ENCODE measurements at regions not wholly inside any gene's neighbourhood (a gene's known extent, or its start where the extent isn't known, plus 50 kb on each side); places are given as distances from the start of the nearest gene placed in this dataset.

GRCh38 chr2:145652571-145653545 is 1132.9 kb upstream of the ZEB2 start:
- H3K27ac ChIP-seq (ENCODE audit: low read depth, low read length), result no peak overlapping the region
- WGBS, 3 donors, result 70 to 73% (median 70%) methylated on average over 7 of the region's 7 CpGs

- WGBS, 3 donors, result 77 to 87% (median 81%) methylated on average over 2 of the region's 2 CpGs
- no peak overlapping the region for H3K27ac ChIP-seq (ENCODE audit: low read depth, low read length)
Observed at GRCh38 chr2:145652036-145652435, 1132.1 kb upstream of the ZEB2 start.

- no peak overlapping the region for H3K27ac ChIP-seq (ENCODE audit: low read depth, low read length)
Observed at GRCh38 chr2:145650226-145650625, 1130.3 kb upstream of the ZEB2 start.

- WGBS, 3 donors, result 84 to 94% (median 85%) methylated on average over 4 of the region's 4 CpGs
Observed at GRCh38 chr2:145649061-145649460, 1129.1 kb upstream of the ZEB2 start.

GRCh38 chr2:145644820-145645302 is 1124.9 kb upstream of the ZEB2 start:
- no peak overlapping the region for H3K27ac ChIP-seq (ENCODE audit: low read depth, low read length)

More at GRCh38 chr2:145649061-145649460, 1129.1 kb upstream of the ZEB2 start:
- no peak overlapping the region for H3K27ac ChIP-seq (ENCODE audit: low read depth, low read length)

- no peak overlapping the region for H3K27ac ChIP-seq (ENCODE audit: low read depth, low read length)
- WGBS, 3 donors, result 55 to 58% (median 58%) methylated on average over 2 of the region's 2 CpGs
Observed at GRCh38 chr2:145638675-145639074, 1118.8 kb upstream of the ZEB2 start.

GRCh38 chr2:145635706-145636427 is 1115.9 kb upstream of the ZEB2 start:
- 90 to 96% (median 96%) methylated on average over 3 of the region's 3 CpGs for WGBS, 3 donors
- no peak overlapping the region for H3K27ac ChIP-seq (ENCODE audit: low read depth, low read length)

GRCh38 chr2:145631561-145631960 is 1111.6 kb upstream of the ZEB2 start:
- 92 to 97% (median 95%) methylated on average over 1 of the region's 1 CpG for WGBS, 3 donors
- H3K27ac ChIP-seq (ENCODE audit: low read depth, low read length), result no peak overlapping the region

GRCh38 chr2:145626301-145626700 is 1106.4 kb upstream of the ZEB2 start:
- no peak overlapping the region for H3K27ac ChIP-seq (ENCODE audit: low read depth, low read length)

GRCh38 chr2:145625111-145625510 is 1105.2 kb upstream of the ZEB2 start:
- 80 to 92% (median 83%) methylated on average over 1 of the region's 1 CpG for WGBS, 3 donors
- no peak overlapping the region for H3K27ac ChIP-seq (ENCODE audit: low read depth, low read length)

- WGBS, 3 donors, result 78 to 85% (median 81%) methylated on average over 3 of the region's 3 CpGs
Observed at GRCh38 chr2:145623136-145623535, 1103.2 kb upstream of the ZEB2 start.

GRCh38 chr2:145622285-145622684 is 1102.4 kb upstream of the ZEB2 start:
- H3K27ac ChIP-seq (ENCODE audit: low read depth, low read length), result no peak overlapping the region
- WGBS, 3 donors, result 91 to 92% (median 92%) methylated on average over 2 of the region's 2 CpGs

More at GRCh38 chr2:145623136-145623535, 1103.2 kb upstream of the ZEB2 start:
- H3K27ac ChIP-seq (ENCODE audit: low read depth, low read length), result no peak overlapping the region

- 69 to 83% (median 75%) methylated on average over 2 of the region's 2 CpGs for WGBS, 3 donors
- H3K27ac ChIP-seq (ENCODE audit: low read depth, low read length), result no peak overlapping the region
Observed at GRCh38 chr2:145617906-145618305, 1098.0 kb upstream of the ZEB2 start.

- 79 to 100% (median 89%) methylated on average over 1 of the region's 1 CpG for WGBS, 3 donors
- H3K27ac ChIP-seq (ENCODE audit: low read depth, low read length), result no peak overlapping the region
Observed at GRCh38 chr2:145617420-145617819, 1097.5 kb upstream of the ZEB2 start.

GRCh38 chr2:145615626-145616025 is 1095.7 kb upstream of the ZEB2 start:
- WGBS, 3 donors, result 90 to 95% (median 94%) methylated on average over 4 of the region's 4 CpGs
- no peak overlapping the region for H3K27ac ChIP-seq (ENCODE audit: low read depth, low read length)

GRCh38 chr2:145609951-145610350 is 1090.0 kb upstream of the ZEB2 start:
- no peak overlapping the region for H3K27ac ChIP-seq (ENCODE audit: low read depth, low read length)
- whole genome bisulfite sequencing, 3 donors, result 91 to 96% (median 94%) methylated on average over 3 of the region's 3 CpGs

GRCh38 chr2:145601361-145601925 is 1081.5 kb upstream of the ZEB2 start:
- 59 to 88% (median 78%) methylated on average over 1 of the region's 1 CpG for WGBS, 3 donors

GRCh38 chr2:145600811-145601210 is 1080.9 kb upstream of the ZEB2 start:
- 87 to 95% (median 90%) methylated on average over 1 of the region's 1 CpG for WGBS, 3 donors
- H3K27ac ChIP-seq (ENCODE audit: low read depth, low read length), result no peak overlapping the region

More at GRCh38 chr2:145601361-145601925, 1081.5 kb upstream of the ZEB2 start:
- H3K27ac ChIP-seq (ENCODE audit: low read depth, low read length), result no peak overlapping the region

GRCh38 chr2:145599756-145600155 is 1079.8 kb upstream of the ZEB2 start:
- no peak overlapping the region for H3K27ac ChIP-seq (ENCODE audit: low read depth, low read length)

Measured in adipose tissue (tissue), 3 donors.